DMS 273 (cell line): ENCODE measurements at regions not wholly inside any gene's neighbourhood (a gene's known extent, or its start where the extent isn't known, plus 50 kb on each side); places are given as distances from the start of the nearest gene placed in this dataset.

Experiments
- DNase-seq: peaks from one replicate; lab custom pipeline; 2025; ENCODE audit not compliant: unreplicated experiment; lab: John Stamatoyannopoulos, UW

DNA sequence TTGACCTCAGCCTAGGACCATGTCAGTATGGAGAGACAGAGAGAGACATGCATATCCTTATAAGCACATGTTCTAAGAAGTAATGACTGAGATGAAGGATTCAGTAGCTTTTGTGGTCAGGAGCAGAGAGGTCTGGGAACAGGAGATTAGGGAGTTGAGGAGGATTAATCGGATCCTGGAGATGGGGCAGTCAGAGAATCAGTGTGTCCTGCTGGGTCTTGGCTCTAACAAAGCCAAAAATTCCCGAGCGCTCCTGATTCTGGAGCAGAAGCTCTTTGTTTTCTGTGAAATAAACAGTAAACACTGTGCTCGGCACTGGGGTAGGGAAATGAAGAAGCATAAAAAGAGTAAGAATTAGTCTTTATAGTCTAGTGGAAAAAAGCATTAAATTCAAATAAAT lies 520.0 kb upstream of the CLINT1 start:
- DNase-seq: no peak

DNA sequence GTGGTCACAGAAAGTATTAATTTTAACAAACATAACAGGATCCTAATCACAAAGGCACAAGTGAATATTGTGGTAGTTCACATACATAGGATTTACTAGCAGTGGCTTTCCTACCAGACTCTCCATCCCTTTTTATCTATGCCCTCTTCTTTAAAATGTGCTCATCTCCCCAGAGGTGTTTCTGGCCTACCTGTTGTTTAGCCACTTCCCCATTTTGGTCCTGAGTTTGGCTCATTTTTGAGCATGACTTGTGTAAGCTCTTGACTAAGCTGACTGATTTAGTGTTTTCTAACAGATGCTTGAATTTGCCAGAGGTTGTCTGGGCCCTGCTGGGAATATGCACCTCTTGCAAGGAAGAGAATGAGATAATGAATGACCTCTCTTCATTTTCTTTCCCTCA lies 517.7 kb upstream of the CLINT1 start:
- no peak for DNase-seq

DNA sequence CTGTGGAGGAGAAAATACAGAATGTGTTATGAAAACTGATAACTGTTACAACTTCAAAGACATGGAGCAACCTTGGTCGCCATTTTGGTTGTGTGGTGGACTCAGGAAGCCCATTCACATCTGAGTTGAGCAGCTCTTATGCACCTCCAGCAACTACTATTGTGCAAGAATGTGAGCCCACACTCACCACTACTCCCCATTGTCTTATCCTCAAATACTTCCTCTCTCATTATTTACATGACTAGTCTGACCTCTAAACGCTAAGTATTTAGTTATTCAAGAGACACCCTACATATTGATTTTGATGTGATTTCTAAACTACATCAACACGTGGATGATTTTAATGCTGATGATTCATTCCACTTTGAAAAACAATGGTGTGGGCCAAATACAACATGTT lies 516.6 kb upstream of the CLINT1 start:
- DNase-seq: no peak

DNA sequence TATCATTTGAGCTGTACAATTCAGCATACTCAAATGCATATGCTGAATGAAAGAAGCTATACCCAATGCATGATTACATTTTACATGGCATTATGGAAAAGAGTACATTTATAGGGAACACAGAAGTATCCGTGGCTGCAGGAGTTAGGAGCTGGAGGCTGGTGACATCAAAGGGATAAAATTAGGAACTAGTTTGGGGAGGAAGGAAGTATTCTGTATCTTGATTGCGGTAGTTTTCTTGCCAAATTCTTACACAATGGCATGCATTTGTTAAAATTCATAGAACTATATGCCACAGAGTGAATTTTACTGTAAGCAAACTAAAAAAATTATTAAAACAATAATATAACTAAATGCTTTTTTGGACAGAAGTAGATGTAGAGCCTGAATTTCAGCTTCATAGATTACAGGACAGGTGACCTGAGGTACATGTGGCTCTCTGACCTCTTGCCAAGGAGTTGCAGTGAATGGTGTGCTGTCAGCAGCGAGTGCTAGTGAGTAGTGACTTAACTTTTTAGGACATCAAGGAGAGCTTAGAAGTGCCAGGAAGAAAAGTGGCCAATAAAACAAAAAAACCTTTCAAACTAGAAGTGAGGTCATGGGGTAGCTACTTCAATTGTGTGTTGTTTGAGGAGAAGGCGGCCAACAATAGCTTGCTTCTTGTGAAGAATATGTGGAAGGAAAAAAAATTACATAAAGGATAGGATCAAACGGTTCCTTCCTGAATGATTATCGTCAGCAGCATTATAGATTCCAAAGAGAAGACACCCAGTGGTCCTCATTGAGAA lies 514.9 kb upstream of the CLINT1 start:
- no peak for DNase-seq

DNA sequence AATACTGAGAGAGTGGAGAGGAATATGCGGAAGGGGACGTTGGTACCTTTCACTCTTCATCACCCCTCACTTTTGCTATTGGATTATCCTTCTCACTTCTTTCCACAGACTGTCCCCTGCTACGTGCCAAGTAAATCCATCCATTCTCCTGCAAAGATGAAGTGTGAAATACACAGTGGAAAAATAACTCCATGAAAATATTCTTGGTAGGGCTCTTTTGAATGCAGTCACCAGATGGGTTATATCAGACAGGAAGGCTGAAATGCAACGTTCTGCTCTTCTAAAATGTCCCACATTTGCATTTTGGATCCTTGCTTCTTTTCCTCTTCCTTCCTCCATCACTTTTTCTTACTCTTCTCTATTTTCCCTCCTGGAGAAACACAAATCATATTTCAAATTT lies 510.3 kb upstream of the CLINT1 start:
- no peak for DNase-seq

DNA sequence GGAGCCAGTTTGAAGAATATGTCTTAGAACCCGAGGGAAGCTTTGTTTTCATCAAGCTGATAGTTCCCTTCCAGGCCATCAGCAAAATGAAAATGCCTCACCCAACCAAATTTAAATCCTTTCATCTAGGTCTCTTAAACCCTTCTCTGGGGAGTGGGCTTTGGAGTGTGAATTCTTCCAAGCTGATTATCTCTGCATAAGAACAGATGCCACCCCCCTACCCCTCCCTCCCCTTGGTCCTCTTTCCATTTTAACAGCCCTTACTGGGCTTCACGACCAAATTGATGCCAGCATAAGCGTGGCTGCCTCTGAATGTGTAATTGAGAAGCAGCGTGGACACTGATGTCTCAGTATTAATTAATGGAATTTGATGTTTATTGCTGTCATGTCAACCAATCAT lies 509.7 kb upstream of the CLINT1 start:
- no peak for DNase-seq

DNA sequence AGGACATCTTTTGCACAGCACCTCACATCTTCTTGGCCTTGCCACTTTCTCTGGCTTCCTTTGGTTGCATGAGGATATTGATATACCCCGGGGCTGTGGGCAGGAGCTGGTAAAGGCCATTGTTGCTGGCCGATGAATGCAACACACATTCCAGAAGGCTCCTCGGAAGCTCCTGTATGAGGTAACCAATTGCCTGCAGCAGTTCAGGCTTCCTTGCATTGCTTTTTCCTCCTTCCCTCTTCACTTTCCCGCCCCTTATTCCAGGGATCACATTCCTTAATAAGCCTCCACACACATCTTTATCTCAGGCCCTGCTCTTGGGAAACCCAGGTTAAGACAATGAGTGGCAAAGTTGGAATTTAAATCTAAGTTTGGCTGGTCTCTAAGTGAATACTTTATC lies 505.4 kb upstream of the CLINT1 start:
- no peak for DNase-seq

DNA sequence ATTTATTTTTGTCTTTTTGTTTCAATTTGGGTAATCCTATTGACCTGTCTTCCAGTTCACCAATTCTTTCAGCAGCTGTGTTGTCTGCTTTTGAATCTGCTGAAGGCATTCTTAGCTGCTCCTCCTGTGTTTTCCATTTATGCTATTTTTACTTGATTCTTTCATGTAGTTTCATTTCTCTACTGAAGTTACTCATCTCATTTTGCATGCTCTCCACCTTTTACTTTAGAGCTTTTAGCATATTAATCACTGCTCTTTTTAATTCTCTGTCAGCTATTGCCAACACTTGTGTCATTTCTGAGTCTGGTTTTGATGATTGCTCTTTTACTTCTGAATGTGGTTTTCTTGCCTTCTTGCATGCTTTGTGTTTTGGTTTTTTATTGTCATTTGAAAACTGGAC lies 496.0 kb upstream of the CLINT1 start:
- DNase-seq: no peak

DNA sequence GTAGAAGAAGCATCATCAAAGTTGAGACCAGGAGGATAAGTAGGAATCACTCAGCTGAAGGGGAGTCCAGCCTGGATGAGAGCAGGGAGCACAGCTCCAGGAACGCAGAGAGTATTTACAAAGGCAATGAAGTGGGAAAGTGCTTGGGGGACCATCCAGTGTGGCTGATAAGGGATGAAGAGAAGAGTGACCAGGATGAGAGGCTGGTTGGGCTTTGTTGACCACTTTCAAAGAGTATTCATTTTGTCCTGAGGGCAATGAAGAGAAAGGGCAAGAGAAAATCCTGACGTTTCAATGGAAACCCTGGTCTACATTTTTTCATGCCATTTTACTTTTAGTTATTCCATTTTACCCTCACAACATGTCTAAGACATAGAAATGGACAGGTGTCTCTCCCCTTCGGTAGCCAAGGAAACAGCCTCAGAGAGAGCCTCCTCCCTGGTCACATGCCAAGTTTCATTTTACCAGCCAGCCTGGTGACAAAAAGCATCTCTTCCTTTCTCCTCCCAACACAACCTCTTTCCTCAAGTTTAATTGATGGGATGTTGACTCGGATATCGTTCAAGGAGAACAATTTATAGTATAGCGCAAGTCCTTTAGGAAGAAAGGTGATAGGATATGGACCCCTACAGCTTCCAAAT lies 492.7 kb upstream of the CLINT1 start:
- DNase-seq: peak; percentile 63

DNA sequence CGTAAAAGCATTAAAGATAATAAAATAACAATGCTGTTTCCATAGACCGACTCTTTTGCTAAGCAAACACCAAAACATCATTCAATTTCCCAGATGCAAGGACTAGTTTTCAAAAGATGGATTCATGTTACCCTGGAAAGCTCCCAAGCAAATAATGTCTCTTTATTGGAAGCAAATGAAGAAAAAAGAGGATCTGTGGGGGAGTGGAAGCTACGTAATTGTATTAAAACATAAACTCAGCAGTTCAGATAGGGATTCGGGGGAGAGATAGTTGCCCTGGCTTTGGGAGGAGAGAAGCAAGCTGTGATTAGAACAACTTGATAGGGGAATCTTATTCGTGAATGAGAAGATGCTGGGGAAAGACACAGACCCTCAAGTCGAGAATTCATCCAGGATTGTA lies 491.0 kb upstream of the CLINT1 start:
- no peak for DNase-seq

DNA sequence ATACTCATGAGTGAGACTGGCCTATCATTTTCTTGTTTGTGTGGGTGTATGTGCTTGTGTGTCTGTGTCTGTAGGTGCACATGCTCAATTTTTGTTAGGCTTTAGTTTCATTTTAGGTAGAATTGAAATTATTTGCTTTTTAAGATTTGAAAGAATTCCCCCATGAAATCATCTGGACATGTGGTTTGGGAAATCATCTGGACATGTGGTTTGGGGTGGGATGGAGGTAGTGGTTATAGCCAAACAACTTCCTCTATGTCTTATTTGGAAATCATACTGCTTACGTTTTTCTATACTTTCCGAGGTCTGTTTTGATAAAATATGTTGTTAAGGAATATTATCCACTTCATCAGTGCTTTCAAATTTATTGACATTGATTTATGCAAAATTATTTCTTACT lies 485.4 kb upstream of the CLINT1 start:
- no peak for DNase-seq

DNA sequence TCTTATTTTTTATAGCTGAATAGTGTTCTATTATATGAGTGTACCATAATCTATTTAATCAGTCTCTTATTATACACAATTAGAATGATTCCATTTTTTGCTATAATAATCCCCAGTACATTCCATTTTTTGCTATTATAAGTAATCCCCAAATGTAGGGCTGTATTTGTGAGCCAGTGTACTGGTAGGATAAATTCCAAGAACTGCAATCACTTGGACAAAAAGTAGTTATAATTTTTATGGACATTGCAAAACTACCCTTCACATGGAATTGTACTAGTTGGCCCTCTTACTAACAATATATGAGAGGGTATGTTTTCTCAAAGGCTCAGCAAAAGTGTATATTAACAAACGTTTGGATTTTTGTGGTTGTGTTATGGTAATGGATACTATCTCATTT lies 481.7 kb upstream of the CLINT1 start:
- no peak for DNase-seq

DNA sequence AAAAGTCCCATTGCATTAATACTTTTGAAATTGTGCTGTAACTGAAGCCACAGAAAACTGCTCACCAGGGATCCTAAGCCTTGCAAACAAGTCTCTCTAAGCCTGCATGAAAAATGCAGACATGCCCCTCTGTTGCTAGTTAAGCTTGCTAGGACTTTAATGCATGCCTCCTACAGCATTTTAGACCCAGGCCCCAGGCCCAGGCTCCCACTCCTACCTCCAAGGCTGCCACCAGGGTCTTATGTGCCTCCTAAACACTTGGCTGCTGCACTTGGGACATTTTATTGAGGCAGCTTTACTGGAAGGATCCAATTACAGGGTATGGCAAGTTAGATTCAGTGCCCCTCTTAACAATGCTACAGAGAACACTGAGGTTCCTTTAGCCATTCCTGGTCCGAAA lies 467.3 kb upstream of the CLINT1 start:
- no peak for DNase-seq

DNA sequence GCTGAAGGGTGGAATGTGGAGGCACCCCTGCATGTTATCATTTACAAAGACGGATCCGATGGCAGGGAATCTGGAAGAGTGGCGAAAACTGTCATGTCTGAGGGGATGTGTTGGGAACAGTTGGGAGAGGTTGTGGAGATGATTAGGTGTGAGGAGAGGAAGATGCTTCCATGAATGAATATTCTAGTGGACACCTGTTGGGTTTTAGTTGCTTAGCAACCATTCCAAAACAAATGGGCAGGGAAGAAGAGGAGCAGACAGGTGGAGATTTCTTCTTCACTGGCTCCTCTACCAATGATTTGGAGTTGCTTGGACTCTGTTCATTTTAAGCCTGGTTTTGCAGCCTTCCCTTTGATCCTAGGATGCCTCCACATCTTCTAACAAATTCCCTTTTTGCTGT lies 465.3 kb upstream of the CLINT1 start:
- DNase-seq: peak; percentile 29

DNA sequence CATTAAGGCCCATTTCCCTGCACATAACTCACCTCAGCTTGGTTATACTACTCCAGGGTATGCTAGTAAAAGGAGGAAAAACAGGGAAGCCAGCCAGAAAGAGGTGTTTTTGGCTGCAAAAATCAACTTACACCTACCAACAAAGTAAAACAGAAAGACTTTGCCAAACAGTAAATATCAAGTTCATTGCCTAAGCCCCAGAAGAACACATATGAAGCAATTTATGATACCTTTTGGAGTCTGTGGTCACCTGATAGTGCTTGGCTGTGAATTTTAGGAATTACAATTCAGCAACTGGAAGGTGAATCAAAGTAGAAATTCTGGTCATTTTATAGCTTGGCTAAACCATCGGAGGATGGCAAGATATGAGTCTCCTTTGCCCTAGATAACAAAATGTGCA lies 463.7 kb upstream of the CLINT1 start:
- no peak for DNase-seq

DNA sequence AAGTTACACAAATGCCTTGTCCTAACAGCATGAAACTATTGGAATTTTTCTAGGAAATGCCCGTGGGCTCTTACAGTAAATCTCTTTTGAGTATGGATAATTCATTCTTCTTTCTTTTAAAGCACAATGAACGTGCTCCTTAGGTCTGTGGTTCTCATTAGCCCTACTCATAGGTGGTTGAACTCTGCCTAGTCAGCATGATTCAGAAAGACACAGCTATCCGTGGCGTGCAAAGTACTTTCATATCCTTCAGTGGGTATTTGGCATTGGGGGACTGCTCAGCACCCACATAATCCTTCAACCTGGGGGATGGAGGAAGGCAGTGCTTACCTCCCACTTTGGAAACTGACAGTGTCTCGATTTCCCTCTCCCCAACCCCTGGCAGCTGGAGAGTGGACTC lies 462.0 kb upstream of the CLINT1 start:
- DNase-seq: no peak

DNA sequence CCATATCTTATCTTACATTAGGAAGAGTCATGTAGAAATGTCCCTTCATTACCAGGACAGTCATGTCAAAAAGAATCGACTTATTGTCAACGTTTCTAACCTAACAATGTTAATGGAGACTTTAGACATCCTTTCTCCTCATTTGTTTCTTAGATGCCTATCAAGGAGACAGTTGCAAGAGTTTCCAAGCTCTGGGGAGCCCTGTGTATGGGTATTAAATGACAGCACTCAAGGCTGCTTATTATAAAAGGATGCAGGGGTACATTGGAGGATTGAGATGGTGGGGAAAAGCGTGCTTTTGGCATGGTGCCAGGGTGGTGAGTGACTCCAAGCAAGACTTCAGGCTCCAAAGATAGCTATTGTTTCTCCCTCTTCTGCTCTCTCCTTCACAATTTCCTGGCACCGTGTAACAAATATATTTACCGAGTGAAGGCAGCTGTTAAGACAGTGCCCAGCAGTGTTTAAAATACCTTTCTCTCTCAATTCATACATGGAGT lies 461.3 kb upstream of the CLINT1 start:
- DNase-seq: peak; percentile 60

DNA sequence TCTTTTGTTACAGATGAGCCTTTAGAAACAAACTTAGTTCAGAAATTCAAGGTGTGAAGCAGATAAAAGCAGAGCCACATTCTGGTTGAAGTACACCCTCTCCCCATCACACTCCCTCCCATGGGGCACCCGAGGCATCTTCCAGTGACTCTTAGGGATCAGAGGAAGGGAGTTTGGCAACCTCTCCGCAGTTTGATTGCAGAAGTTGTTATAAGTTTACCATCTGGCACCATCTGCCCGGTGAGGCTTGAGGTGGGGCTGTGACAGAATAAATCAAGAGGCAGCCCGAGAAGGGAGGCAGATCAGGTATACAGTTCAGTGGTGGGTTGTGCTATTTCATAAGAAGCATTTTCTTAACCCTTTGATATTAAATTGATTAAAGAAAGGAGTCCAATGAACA lies 458.6 kb upstream of the CLINT1 start:
- DNase-seq: peak; percentile 98

DNA sequence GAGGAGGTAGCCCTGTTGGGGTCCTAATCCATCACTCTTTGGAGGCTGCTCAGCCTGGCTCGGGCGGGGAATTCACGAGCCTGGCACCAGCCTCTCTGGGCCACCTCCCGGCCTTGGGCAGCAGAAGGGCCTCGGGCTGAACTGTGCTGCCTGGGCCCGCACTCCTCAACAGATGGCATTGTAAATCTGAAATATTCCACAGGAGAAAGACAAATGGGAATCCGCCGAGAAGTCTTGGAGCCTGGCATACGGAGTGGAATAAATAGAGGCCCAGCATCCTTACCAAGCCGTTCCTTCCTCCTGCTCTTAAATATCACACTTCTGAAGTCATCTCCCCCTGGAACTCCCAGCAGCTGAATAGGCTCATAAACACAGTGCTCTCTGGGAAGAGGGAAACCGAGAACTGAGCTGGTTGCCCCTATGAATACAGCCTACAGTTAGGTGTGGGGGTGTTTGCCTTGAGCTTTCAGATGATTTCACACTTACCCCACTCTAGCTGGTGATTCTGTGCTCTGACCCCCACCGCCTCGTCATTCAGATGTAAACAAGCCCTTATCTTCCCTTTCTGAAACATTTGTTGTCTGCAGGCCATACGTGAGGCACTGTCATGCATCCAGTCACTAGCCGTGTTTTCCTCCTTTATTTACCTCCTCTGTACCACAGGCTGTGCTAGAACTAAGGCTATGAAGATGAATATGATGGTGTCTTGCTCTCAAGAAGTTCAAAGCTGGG lies 455.0 kb upstream of the CLINT1 start:
- DNase-seq: peak; percentile 90

DNA sequence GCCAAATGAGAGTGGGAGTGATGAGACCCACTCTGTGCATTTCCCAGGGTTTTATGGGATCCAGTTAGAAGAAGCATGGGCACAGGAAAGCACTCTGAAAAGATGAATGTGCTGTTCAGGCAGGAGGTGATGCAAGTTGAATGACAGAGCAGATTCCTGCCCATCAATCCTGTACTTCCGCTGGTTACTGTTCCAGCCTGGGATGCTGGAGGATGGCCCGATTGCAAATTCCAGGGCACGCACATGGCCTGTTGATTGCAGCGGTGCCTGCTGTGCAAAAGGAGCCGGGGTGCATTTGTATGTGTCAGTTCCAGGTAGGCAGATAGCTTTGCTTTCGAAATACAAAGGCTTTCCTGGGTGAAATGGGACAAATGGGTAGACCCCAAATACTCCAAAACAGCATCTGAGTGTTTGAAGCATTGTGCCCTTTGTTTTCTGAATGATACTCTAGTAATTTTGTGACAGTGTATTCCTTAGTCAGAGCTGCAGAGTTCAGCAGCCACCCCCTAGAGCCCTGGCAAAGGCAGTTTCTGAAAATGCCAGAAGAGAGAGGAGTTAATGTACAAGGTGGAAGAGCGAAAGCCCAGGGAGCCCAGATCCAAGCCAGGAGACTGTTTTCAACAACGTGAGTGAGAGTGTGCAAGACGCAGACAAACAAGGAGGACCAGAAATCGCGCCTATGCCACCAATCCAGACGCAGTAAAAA lies 454.2 kb upstream of the CLINT1 start:
- DNase-seq: peak; percentile 49

DNA sequence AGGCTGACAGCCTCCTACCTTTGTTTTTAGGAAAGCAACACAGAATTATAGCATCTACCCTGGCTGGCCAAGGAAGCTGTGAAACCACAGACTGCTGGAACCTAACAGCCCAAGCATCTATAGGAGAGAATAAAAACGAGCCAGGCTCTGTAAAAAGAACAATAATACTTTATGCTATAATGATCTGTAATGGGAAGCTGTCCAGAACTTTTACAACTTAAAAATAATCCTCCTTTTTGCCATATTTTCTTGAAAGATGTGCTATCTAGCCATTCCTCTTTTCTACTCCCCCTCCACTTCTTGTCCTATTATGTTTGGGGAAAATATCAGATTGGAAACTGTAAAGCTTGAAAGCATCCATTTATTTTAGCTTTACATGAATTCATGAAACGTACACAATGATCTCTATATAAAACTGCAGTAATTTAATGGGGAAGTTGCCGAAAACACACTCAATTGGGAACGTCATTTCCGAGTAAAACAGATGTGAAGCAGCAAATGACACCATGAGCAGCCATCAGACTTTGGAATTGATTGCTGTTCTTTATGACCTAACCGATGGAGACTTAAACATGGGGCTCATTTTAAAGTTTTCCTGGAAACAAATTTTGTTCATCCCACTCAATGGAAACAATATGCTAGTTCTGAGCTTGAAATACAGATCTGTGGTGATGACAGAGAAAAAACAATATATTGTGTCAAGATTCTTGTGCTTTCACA lies 450.3 kb upstream of the CLINT1 start:
- DNase-seq: no peak
